Endothelial cell of umbilical vein (primary cell): ENCODE measurements at regions not wholly inside any gene's neighbourhood (a gene's known extent, or its start where the extent isn't known, plus 50 kb on each side); places are given as distances from the start of the nearest gene placed in this dataset.

ENCODE experiments used
- BruUV-seq: library from RNA; stranded (reverse); fragments of 400-500 nt; replicated peaks from 2 replicates; lab custom pipeline; 2021; lab: Mats Ljungman, UMichigan
- CTCF ChIA-PET: fragments of 300-600, 350-600 bp; sonication (Branson Sonifier 250); formaldehyde crosslinking; loops from one replicate; lab custom pipeline; 2021; ENCODE audit warnings: antibody characterized with exemption, inconsistent platforms; lab: Charles Lee
- POLR2A ChIA-PET: fragments of 300-600, 350-600 bp; sonication (Branson Sonifier 250); formaldehyde crosslinking; loops from one replicate; lab custom pipeline; 2021; ENCODE audit warnings: antibody characterized with exemption, inconsistent platforms; lab: Charles Lee
- DNase-seq: peaks from one replicate; pipeline ENCODE4 v3.0.0-alpha.2; 2011; ENCODE audit warnings: low read depth, low spot score
- FAIRE-seq: peaks from 2 replicates; lab custom pipeline; 2011; peaks lifted over from hg19 to GRCh38; lab: Jason Lieb, UNC
- H2AFZ ChIP-seq: 2 replicates; pipeline ENCODE4 v1.6.0; 2012; ENCODE audit warnings: low read depth, low read length, control low read depth, inconsistent platforms
- H3K27ac ChIP-seq: 2 replicates; pipeline ENCODE4 v1.5.1; 2011; ENCODE audit warnings: low read depth, mild to moderate bottlenecking, control low read depth, low read length, moderate library complexity; ENCODE audit not compliant: insufficient read depth
- H3K27me3 ChIP-seq, 2 experiments: 2 replicates each; pipeline versions ENCODE4 v1.6.0 to v1.6.1; 2011; ENCODE audit warnings: low read length in 2 of 2, mixed read lengths in 1 of 2; ENCODE audit not compliant: control insufficient read depth in 2 of 2, insufficient read depth in 2 of 2
- H3K36me3 ChIP-seq, 2 experiments: 2 replicates in 1 of 2; 3 replicates in 1 of 2; pipeline ENCODE4 v1.5.1; 2011; ENCODE audit warnings: low read length in 2 of 2, mild to moderate bottlenecking in 1 of 2, moderate library complexity in 1 of 2; ENCODE audit not compliant: control insufficient read depth in 2 of 2, insufficient read depth in 2 of 2; ENCODE audit errors: extremely low read depth in 1 of 2
- H3K4me1 ChIP-seq: 3 replicates; pipeline ENCODE4 v1.5.1; 2011; ENCODE audit warnings: mild to moderate bottlenecking, low read length; ENCODE audit not compliant: control insufficient read depth, insufficient read depth; ENCODE audit errors: extremely low read depth
- H3K4me2 ChIP-seq: 2 replicates; pipeline ENCODE4 v1.6.1; 2011; ENCODE audit warnings: low read length, control low read depth, mixed read lengths; ENCODE audit not compliant: insufficient read depth
- H3K4me3 ChIP-seq, 3 experiments: fragments of 200-600 bp in 1 of 3; sonication (generic), shearing (Covaris generic) in 1 of 3; replicated peaks in 1 of 3; 2 replicates each; pipeline ENCODE4 v1.5.1; 2011 to 2016; ENCODE audit warnings: control low read depth in 3 of 3, low read length in 3 of 3, mild to moderate bottlenecking in 2 of 3, inconsistent platforms in 1 of 3, low read depth in 1 of 3, moderate library complexity in 1 of 3; ENCODE audit not compliant: insufficient read depth in 1 of 3
- H3K79me2 ChIP-seq: 2 replicates; pipeline ENCODE4 v1.6.0; 2012; ENCODE audit warnings: low read length, inconsistent platforms; ENCODE audit not compliant: control insufficient read depth, insufficient read depth
- H3K9ac ChIP-seq: replicated peaks from 2 replicates; pipeline ENCODE3; 2011; ENCODE audit warnings: low read length, control low read depth; ENCODE audit not compliant: insufficient read depth; ENCODE audit errors: extremely low read depth
- H3K9me1 ChIP-seq: replicated peaks from 3 replicates; pipeline ENCODE4 v1.6.0; 2011; ENCODE audit warnings: mild to moderate bottlenecking, low read length; ENCODE audit not compliant: control insufficient read depth, insufficient read depth; ENCODE audit errors: extremely low read depth
- H3K9me3 ChIP-seq: replicated peaks from 2 replicates; pipeline ENCODE4 v1.5.1; 2012; ENCODE audit warnings: low read length, inconsistent platforms; ENCODE audit not compliant: control insufficient read depth, insufficient read depth
- H4K20me1 ChIP-seq: replicated peaks from 2 replicates; pipeline ENCODE3; 2011; ENCODE audit warnings: mild to moderate bottlenecking, low read length; ENCODE audit not compliant: control insufficient read depth, insufficient read depth; ENCODE audit errors: extremely low read depth
- EZH2 ChIP-seq: IDR thresholded peaks from 2 replicates; pipeline ENCODE4 v1.6.1; 2012; ENCODE audit warnings: borderline replicate concordance, low read depth, mild to moderate bottlenecking, moderate library complexity, low read length, inconsistent platforms; ENCODE audit not compliant: severe bottlenecking
- FOS ChIP-seq: IDR thresholded peaks from 2 replicates; pipeline ENCODE4 v1.6.1; 2011; ENCODE audit warnings: mild to moderate bottlenecking, low read length, moderate library complexity, borderline replicate concordance; ENCODE audit not compliant: insufficient read depth
- GATA2 ChIP-seq: IDR thresholded peaks from 2 replicates; pipeline ENCODE4 v1.7.0; 2011; ENCODE audit warnings: low read depth, mild to moderate bottlenecking, moderate library complexity, mixed read lengths, low read length; ENCODE audit not compliant: insufficient read length, insufficient read depth
- JUN ChIP-seq: IDR thresholded peaks from 2 replicates; pipeline ENCODE4 v1.6.1; 2011; ENCODE audit warnings: borderline replicate concordance, low read depth; ENCODE audit not compliant: insufficient read length, insufficient read depth
- MYC ChIP-seq: IDR thresholded peaks from one replicate; pipeline ENCODE4 v1.6.1; 2011; ENCODE audit warnings: mild to moderate bottlenecking, low read depth, low read length
- POLR2A ChIP-seq: IDR thresholded peaks from 2 replicates; pipeline ENCODE4 v1.6.1; 2012; ENCODE audit warnings: low read depth, mild to moderate bottlenecking, control low read depth, low read length
- POLR2AphosphoS5 ChIP-seq: IDR thresholded peaks from 2 replicates; pipeline ENCODE4 v1.6.1; 2012; ENCODE audit warnings: low read depth, mild to moderate bottlenecking, control low read depth, low read length, moderate library complexity; ENCODE audit not compliant: insufficient read depth
- dilution Hi-C: fragments of 300-500 bp; cut with MboI; formaldehyde crosslinking; loops from one replicate; pipeline ENCODE4 v1.15.0; 2019; ENCODE audit warnings: low sequenced_read_pairs; ENCODE audit not compliant: extremely low pct_ligation_motif_present
- intact Hi-C: fragments of 100-400 bp; cut with micrococcal nuclease; formaldehyde crosslinking; loops from one replicate; pipeline ENCODE4 v1.10.0; 2022
- TF ChIP-seq, protein P1 (sequence below): IDR thresholded peaks from 2 replicates; pipeline ENCODE4 v1.6.1; 2011; ENCODE audit not compliant: insufficient read depth, insufficient read length
- TF ChIP-seq, protein P2 (sequence below), 2 donors: IDR thresholded peaks; 1 replicate in 1 of 2; 2 replicates in 1 of 2; pipeline ENCODE4 v1.5.1; 2011; ENCODE audit warnings: low read length in 2 of 2, mild to moderate bottlenecking in 2 of 2, moderate library complexity in 2 of 2, control low read depth in 1 of 2, inconsistent platforms in 1 of 2, low read depth in 1 of 2; ENCODE audit not compliant: insufficient read depth in 1 of 2; ENCODE audit errors: extremely low read depth in 1 of 2

- Histone ChIP-seq H3K36me3 (no peaks in the 10 kb centered on the region), H3K4me2 (no peak overlapping the region), H3K27ac (no peak overlapping the region), H2AFZ (no peak overlapping the region), H3K9me1 (no peaks in the 10 kb centered on the region), H3K27me3 (no peaks in the 10 kb centered on the region), H3K79me2 (no peaks in the 10 kb centered on the region), H3K4me3 (no peak overlapping the region), H4K20me1 (no peaks in the 10 kb centered on the region), H3K4me1 (no peaks in the 10 kb centered on the region), H3K9me3 (no peaks in the 10 kb centered on the region), H3K9ac (no peak overlapping the region)
- FAIRE-seq (no peak), DNase-seq (no peak)
- TF ChIP-seq GATA2 (no peak), FOS (no peak), EZH2 (no peak), POLR2A (no peak), MYC (no peak), JUN (no peak), POLR2AphosphoS5 (no peak)
- TF ChIP-seq, protein P1, sequence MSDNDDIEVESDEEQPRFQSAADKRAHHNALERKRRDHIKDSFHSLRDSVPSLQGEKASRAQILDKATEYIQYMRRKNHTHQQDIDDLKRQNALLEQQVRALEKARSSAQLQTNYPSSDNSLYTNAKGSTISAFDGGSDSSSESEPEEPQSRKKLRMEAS = no peak
- TF ChIP-seq, protein P2, sequence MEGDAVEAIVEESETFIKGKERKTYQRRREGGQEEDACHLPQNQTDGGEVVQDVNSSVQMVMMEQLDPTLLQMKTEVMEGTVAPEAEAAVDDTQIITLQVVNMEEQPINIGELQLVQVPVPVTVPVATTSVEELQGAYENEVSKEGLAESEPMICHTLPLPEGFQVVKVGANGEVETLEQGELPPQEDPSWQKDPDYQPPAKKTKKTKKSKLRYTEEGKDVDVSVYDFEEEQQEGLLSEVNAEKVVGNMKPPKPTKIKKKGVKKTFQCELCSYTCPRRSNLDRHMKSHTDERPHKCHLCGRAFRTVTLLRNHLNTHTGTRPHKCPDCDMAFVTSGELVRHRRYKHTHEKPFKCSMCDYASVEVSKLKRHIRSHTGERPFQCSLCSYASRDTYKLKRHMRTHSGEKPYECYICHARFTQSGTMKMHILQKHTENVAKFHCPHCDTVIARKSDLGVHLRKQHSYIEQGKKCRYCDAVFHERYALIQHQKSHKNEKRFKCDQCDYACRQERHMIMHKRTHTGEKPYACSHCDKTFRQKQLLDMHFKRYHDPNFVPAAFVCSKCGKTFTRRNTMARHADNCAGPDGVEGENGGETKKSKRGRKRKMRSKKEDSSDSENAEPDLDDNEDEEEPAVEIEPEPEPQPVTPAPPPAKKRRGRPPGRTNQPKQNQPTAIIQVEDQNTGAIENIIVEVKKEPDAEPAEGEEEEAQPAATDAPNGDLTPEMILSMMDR (IDR thresholded peaks at IDR 0.05; ENCODE audit: extremely low read depth in 1 of 2, insufficient read depth in 1 of 2, low read depth in 1 of 2, low read length in 2 of 2) = no peak
- ChIA-PET POLR2A (no interaction called here), CTCF (interaction anchor here (0.5 to 0.7 kb wide), 2 partner anchors 859 to 1148 kb away, joined by 3 read pairs; no protein-coding TSS in a partner anchor)
- dilution Hi-C loops = no loop called here
- intact Hi-C loops = no loop called here
- no TSS peak for BruUV-seq
Measured at GRCh38 chr5:97618721-97619120, 435.7 kb upstream of the RIOK2 start.
